ENCODE measurements at regions not wholly inside any gene's neighbourhood (a gene's known extent, or its start where the extent isn't known, plus 50 kb on each side); places are given as distances from the start of the nearest gene placed in this dataset.
"Not testable (repeated sequence)": the region's sequence is repeated elsewhere in the genome, so short reads cannot be mapped to it uniquely, and the experiment has no call there.

- Histone ChIP-seq H3K27ac (no peak overlapping the region), H3K4me1 (no peaks in the 10 kb centered on the region), H3K9me3 (no peaks in the 10 kb centered on the region), H3K27me3 (no peaks in the 10 kb centered on the region), H3K36me3 (ENCODE audit: low read depth, missing control alignments) (no peaks in the 10 kb centered on the region), H3K4me3 (no peak overlapping the region)
- TF ChIP-seq POLR2A (IDR thresholded peaks at IDR 0.05) (no peak), CTCF (IDR thresholded peaks at IDR 0.05) (no peak)
- no peak for DNase-seq
- intact Hi-C loops (cut with DNase I; ENCODE audit: low total_unique reads): no loop called here
- 91 to 99% methylated on average over 6 of the region's 6 CpGs for WGBS, 2 donors
These were observed 262.5 kb upstream of the C9orf72 start for GRCh38 chr9:27835746-27836145.

DNA sequence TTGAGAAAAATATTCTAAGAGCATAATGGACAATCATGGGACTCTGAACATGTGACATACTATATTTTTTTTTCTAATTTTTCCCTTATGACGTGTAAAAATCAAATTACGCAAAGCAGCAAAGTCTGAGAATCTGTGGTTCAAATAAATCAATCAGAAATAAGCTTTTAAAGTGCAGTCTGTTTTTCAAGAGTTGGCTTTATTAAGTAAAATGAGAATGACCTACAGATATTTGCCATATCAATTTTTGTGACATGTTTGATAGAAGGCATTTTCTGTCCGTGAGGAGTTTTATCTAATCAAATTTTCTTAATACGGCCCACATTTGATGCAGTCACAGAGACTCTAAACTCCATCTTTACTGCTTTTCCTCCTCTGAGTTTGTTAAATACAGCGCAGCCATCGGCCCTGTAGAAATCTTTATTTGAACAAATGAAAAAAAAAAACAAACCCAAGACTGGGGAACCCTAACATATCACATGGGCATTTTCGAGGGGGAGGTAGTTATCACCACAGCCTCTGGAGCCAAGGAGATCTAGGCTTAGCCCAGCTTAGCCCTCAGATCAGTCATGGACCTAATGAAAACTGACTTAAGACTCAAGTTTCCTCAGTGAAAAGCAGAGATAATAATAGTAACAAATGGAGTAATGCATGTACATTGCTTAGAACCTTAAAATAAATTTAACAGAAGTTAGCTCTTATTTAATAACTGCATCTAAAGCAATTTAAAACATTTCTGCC, 263.6 kb upstream of the C9orf72 start:
- Histone ChIP-seq H3K4me3 (no peak overlapping the region), H3K9me3 (no peaks in the 10 kb centered on the region), H3K27me3 (no peaks in the 10 kb centered on the region), H3K36me3 (ENCODE audit: low read depth, missing control alignments) (no peaks in the 10 kb centered on the region), H3K4me1 (no peaks in the 10 kb centered on the region), H3K27ac (no peak overlapping the region)
- TF ChIP-seq POLR2A (IDR thresholded peaks at IDR 0.05) (no peak), CTCF (IDR thresholded peaks at IDR 0.05) (no peak)
- 72 to 85% methylated on average over 7 of the region's 7 CpGs for WGBS, 2 donors
- no peak for DNase-seq
- intact Hi-C loops (cut with DNase I; ENCODE audit: low total_unique reads): no loop called here

GRCh38 chr9:27838876-27839275, 265.6 kb upstream of the C9orf72 start:
- Histone ChIP-seq H3K36me3 (ENCODE audit: low read depth, missing control alignments) (no peaks in the 10 kb centered on the region), H3K27me3 (no peaks in the 10 kb centered on the region), H3K9me3 (no peaks in the 10 kb centered on the region), H3K4me1 (no peaks in the 10 kb centered on the region), H3K4me3 (no peak overlapping the region), H3K27ac (no peak overlapping the region)
- 92 to 94% methylated on average over 3 of the region's 3 CpGs for WGBS, 2 donors
- no peak for DNase-seq
- no peak for TF ChIP-seq POLR2A (IDR thresholded peaks at IDR 0.05)
- TF ChIP-seq CTCF (IDR thresholded peaks at IDR 0.05): no peak
- intact Hi-C loops (cut with DNase I; ENCODE audit: low total_unique reads): no loop called here

GRCh38 chr9:27839767-27840166, 266.5 kb upstream of the C9orf72 start:
- H3K9me3 ChIP-seq; H3K27ac ChIP-seq; H3K27me3 ChIP-seq; intact Hi-C loops (cut with DNase I; ENCODE audit: low total_unique reads); H3K4me3 ChIP-seq; H3K4me1 ChIP-seq; H3K36me3 ChIP-seq (ENCODE audit: low read depth, missing control alignments); DNase-seq: not testable (repeated sequence)
- 77 to 92% methylated on average over 1 of the region's 1 CpG for WGBS, 2 donors

DNA sequence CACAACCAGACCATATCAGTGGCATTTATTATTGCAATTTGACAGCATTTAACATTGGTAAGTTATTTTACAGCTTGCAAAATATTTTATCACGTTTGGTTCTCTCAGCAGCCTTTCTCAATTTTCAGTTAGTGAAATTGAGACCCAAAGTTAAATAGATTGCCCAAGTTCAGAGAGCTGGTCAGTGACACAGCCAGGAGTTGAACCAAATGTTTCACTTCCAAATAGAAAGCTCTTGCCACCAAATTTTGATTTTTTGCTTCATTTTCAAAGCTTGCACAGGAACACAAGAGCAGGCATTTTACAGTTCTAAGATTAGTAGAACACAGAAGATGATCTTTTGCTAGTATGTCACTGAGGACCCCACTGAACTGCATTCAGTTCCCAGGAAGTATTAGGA, 271.5 kb upstream of the C9orf72 start:
- DNase-seq: no peak
- TF ChIP-seq POLR2A (IDR thresholded peaks at IDR 0.05): no peak
- no peak for TF ChIP-seq CTCF (IDR thresholded peaks at IDR 0.05)
- Histone ChIP-seq H3K4me3 (no peak overlapping the region), H3K4me1 (no peaks in the 10 kb centered on the region), H3K27me3 (no peaks in the 10 kb centered on the region), H3K9me3 (no peaks in the 10 kb centered on the region), H3K27ac (no peak overlapping the region), H3K36me3 (ENCODE audit: low read depth, missing control alignments) (no peaks in the 10 kb centered on the region)
- intact Hi-C loops (cut with DNase I; ENCODE audit: low total_unique reads): no loop called here
- WGBS, 2 donors: 55 to 73% methylated on average over 1 of the region's 1 CpG

Measured in testis (tissue), 2 donors.